HepG2 (cell line): ENCODE measurements at regions not wholly inside any gene's neighbourhood (a gene's known extent, or its start where the extent isn't known, plus 50 kb on each side); places are given as distances from the start of the nearest gene placed in this dataset.

Experiments used
- ATAC-seq: fragments of 200-7000 bp; cut with Tn5 transposase; 3 replicates; pipeline ENCODE4 v1.9.1; 2020; ENCODE audit warnings: mild to moderate bottlenecking, moderate library complexity
- BruUV-seq: library from RNA; stranded (reverse); fragments of 400-500 nt; replicated peaks from 2 replicates; lab custom pipeline; 2021; lab: Mats Ljungman, UMichigan
- CTCF ChIA-PET: fragments of 300-600 bp; formaldehyde crosslinking; extraction: SDS; loops from one replicate; lab custom pipeline; 2021; ENCODE audit warnings: low total read pairs, inconsistent platforms, low intra/inter-chr PET ratio; lab: Yijun Ruan, JAX
- POLR2A ChIA-PET: fragments of 350-600 bp; sonication (Branson Sonifier 250); formaldehyde crosslinking; loops from one replicate; lab custom pipeline; 2020; ENCODE audit warnings: antibody characterized with exemption, inconsistent platforms; lab: Yijun Ruan, JAX
- DNase-seq: peaks from one replicate; pipeline ENCODE4 v3.0.0-alpha.2; 2015; ENCODE audit warnings: low spot score
- FAIRE-seq: peaks from 3 replicates; lab custom pipeline; 2011; peaks lifted over from hg19 to GRCh38; lab: Jason Lieb, UNC
- H2AFZ ChIP-seq: one replicate; pipeline ENCODE4 v1.6.1; 2011; ENCODE audit warnings: low read length, inconsistent platforms
- H3K27ac ChIP-seq: fragments of 300-600 bp; 3 replicates; pipeline ENCODE4 v1.8.0; 2011; ENCODE audit warnings: mixed run types, mild to moderate bottlenecking, mixed read lengths, low read length, inconsistent platforms; ENCODE audit not compliant: insufficient read depth; ENCODE audit errors: extremely low read length
- H3K27me3 ChIP-seq, 2 experiments: fragments of 200-600 bp in 1 of 2; 2 replicates in 1 of 2; 3 replicates in 1 of 2; pipeline versions ENCODE4 v1.6.0 to v1.8.0; 2011; ENCODE audit warnings: low read length in 2 of 2, mild to moderate bottlenecking in 2 of 2, moderate library complexity in 2 of 2, inconsistent platforms in 1 of 2; ENCODE audit not compliant: insufficient read depth in 2 of 2, control insufficient read depth in 1 of 2
- H3K36me3 ChIP-seq, 2 experiments: fragments of 200-600 bp in 1 of 2; replicated peaks in 1 of 2; 2 replicates in 1 of 2; 3 replicates in 1 of 2; pipeline versions ENCODE4 v1.5.1 to v1.8.0; 2011; ENCODE audit warnings: low read length in 2 of 2, inconsistent platforms in 1 of 2; ENCODE audit not compliant: insufficient read depth in 2 of 2, control insufficient read depth in 1 of 2
- H3K4me1 ChIP-seq: 2 replicates; pipeline ENCODE4 v1.5.1; 2012; ENCODE audit warnings: low read length, inconsistent platforms; ENCODE audit not compliant: insufficient read depth
- H3K4me2 ChIP-seq: 2 replicates; pipeline ENCODE4 v1.6.0; 2011; ENCODE audit warnings: low read depth, low read length, inconsistent platforms
- H3K4me3 ChIP-seq, 3 experiments: fragments of 200-600 bp in 1 of 3; sonication (generic), shearing (Covaris generic) in 1 of 3; replicated peaks in 1 of 3; 2 replicates each; pipeline ENCODE4 v1.5.1; 2011 to 2016; ENCODE audit warnings: low read length in 3 of 3, inconsistent platforms in 2 of 3, low read depth in 2 of 3, mild to moderate bottlenecking in 2 of 3, control low read depth in 1 of 3, mixed read lengths in 1 of 3; ENCODE audit not compliant: insufficient read depth in 1 of 3
- H3K79me2 ChIP-seq: one replicate; pipeline ENCODE4 v1.6.1; 2011; ENCODE audit warnings: low read length, inconsistent platforms; ENCODE audit not compliant: insufficient read depth
- H3K9ac ChIP-seq: 2 replicates; pipeline ENCODE4 v1.6.0; 2011; ENCODE audit warnings: mild to moderate bottlenecking, low read depth, low read length, inconsistent platforms; ENCODE audit not compliant: insufficient read depth
- H3K9me3 ChIP-seq: 2 replicates; pipeline ENCODE4 v1.5.1; 2012; ENCODE audit warnings: mild to moderate bottlenecking, low read length
- H4K20me1 ChIP-seq: 2 replicates; pipeline ENCODE4 v1.6.0; 2011; ENCODE audit warnings: inconsistent platforms, mild to moderate bottlenecking, low read length, moderate library complexity; ENCODE audit not compliant: insufficient read depth
- ARID5B ChIP-seq: IDR thresholded peaks from 2 replicates; pipeline ENCODE4 v1.4.0; 2020; ENCODE audit warnings: mild to moderate bottlenecking, missing genetic modification reagents
- GFI1 ChIP-seq: sonication (generic); formaldehyde crosslinking; IDR thresholded peaks from 2 replicates; pipeline ENCODE4 v1.5.0; 2020; ENCODE audit warnings: missing genetic modification reagents, mild to moderate bottlenecking, borderline replicate concordance
- HNRNPH1 ChIP-seq: fragments of 200-400 bp; formaldehyde crosslinking; optimal IDR thresholded peaks from 2 replicates; pipeline ENCODE3; 2017; ENCODE audit warnings: mild to moderate bottlenecking, low read depth, low read length
- MATR3 ChIP-seq: sonication (generic); formaldehyde crosslinking; IDR thresholded peaks from 2 replicates; pipeline ENCODE4 v1.4.0; 2020; ENCODE audit warnings: missing genetic modification reagents
- MZF1 ChIP-seq: sonication (generic); formaldehyde crosslinking; IDR thresholded peaks from 2 replicates; pipeline ENCODE4 v1.8.1; 2023; ENCODE audit warnings: mild to moderate bottlenecking, missing genetic modification reagents, borderline replicate concordance
- NFRKB ChIP-seq: fragments of 450-650 bp; IDR thresholded peaks from 2 replicates; pipeline ENCODE4 v1.6.1; 2017
- PAF1 ChIP-seq: IDR thresholded peaks from 2 replicates; pipeline ENCODE4 v1.6.1; 2016; ENCODE audit warnings: missing genetic modification reagents, missing compliant biosample characterization
- PHF5A ChIP-seq: IDR thresholded peaks from one replicate; pipeline ENCODE4 v1.6.1; 2018; ENCODE audit warnings: low read depth, missing genetic modification reagents; ENCODE audit not compliant: unreplicated experiment
- RXRB ChIP-seq: IDR thresholded peaks from 2 replicates; pipeline ENCODE4 v1.6.1; 2016; ENCODE audit warnings: borderline replicate concordance, missing genetic modification reagents, missing compliant biosample characterization
- SIN3A ChIP-seq: IDR thresholded peaks from 2 replicates; pipeline ENCODE4 v1.6.1; 2011; ENCODE audit warnings: low read depth, mild to moderate bottlenecking, control low read depth, low read length, borderline replicate concordance
- SIX4 ChIP-seq: sonication (generic); formaldehyde crosslinking; IDR thresholded peaks from 2 replicates; pipeline ENCODE4 v1.4.0; 2020; ENCODE audit warnings: missing genetic modification reagents
- SNAPC5 ChIP-seq: sonication (generic); formaldehyde crosslinking; IDR thresholded peaks from 2 replicates; pipeline ENCODE4 v1.8.1; 2023; ENCODE audit warnings: mild to moderate bottlenecking, missing genetic modification reagents, borderline replicate concordance
- USF2 ChIP-seq, 2 experiments: sonication (generic) in 1 of 2; formaldehyde crosslinking in 1 of 2; IDR thresholded peaks; 2 replicates each; pipeline versions ENCODE4 v1.5.1 to v1.6.1; 2011 to 2020; ENCODE audit warnings: borderline replicate concordance in 1 of 2, low read depth in 1 of 2, low read length in 1 of 2, mild to moderate bottlenecking in 1 of 2, missing genetic modification reagents in 1 of 2, moderate library complexity in 1 of 2
- ZIK1 ChIP-seq: sonication (generic); formaldehyde crosslinking; IDR thresholded peaks from 2 replicates; pipeline ENCODE4 v1.5.0; 2020; ENCODE audit warnings: mild to moderate bottlenecking, low read depth, missing genetic modification reagents, borderline replicate concordance
- ZNF350 ChIP-seq: sonication (generic); formaldehyde crosslinking; IDR thresholded peaks from 2 replicates; pipeline ENCODE4 v1.4.0; 2020; ENCODE audit warnings: mild to moderate bottlenecking, low read depth, missing genetic modification reagents, borderline replicate concordance
- ZNF430 ChIP-seq: sonication (generic); formaldehyde crosslinking; IDR thresholded peaks from 2 replicates; pipeline ENCODE4 v1.9.0; 2021; ENCODE audit warnings: mild to moderate bottlenecking, missing genetic modification reagents
- ZNF543 ChIP-seq: sonication (generic); formaldehyde crosslinking; IDR thresholded peaks from 2 replicates; pipeline ENCODE4 v1.4.0; 2020; ENCODE audit warnings: mild to moderate bottlenecking, missing genetic modification reagents
- ZNF678 ChIP-seq: sonication (generic); formaldehyde crosslinking; IDR thresholded peaks from 2 replicates; pipeline ENCODE4 v1.4.0; 2020; ENCODE audit warnings: mild to moderate bottlenecking, missing genetic modification reagents
- WGBS: methylation state at CpG from one replicate; pipeline ENCODE4 v1.1.6; 2017; ENCODE audit warnings: low lambda C conversion rate; 5-methylcytosine and 5-hydroxymethylcytosine counted together
- in situ Hi-C: cut with HindIII; loops from 2 replicates; pipeline ENCODE4 v1.10.0; 2017; ENCODE audit warnings: low pct_unique_long_range_greater_than_20kb; ENCODE audit not compliant: extremely low pct_ligation_motif_present
- intact Hi-C: fragments of 100-400 bp; cut with micrococcal nuclease; formaldehyde crosslinking; loops from one replicate; pipeline ENCODE4 v1.10.0; 2022; ENCODE audit not compliant: unreplicated experiment

GRCh38 chr5:2299388-2300220, 416.9 kb upstream of the IRX4 start (continued):
- no peak for TF ChIP-seq SNAPC5
- TF ChIP-seq MZF1 (CRISPR knock-in tag), result no peak
- no peak for TF ChIP-seq PAF1

- ChIA-PET CTCF (no interaction called here), POLR2A (no interaction called here)
- in situ Hi-C loops (no loop called here), intact Hi-C loops (no loop called here)
- ATAC-seq (no peak), FAIRE-seq (no peak), DNase-seq (no peak)
- Histone ChIP-seq H4K20me1 (no peaks in the 10 kb centered on the region), H3K36me3 (no peaks in the 10 kb centered on the region), H3K27me3 (peaks cover 6 to 43% of the 10 kb centered on the region in 2 experiments; a peak in 4 of 5 replicates), H3K4me2 (no peak overlapping the region), H3K4me3 (no peak overlapping the region), H3K79me2 (no peaks in the 10 kb centered on the region), H3K4me1 (no peaks in the 10 kb centered on the region), H3K27ac (no peak overlapping the region), H2AFZ (no peak overlapping the region), H3K9me3 (no peaks in the 10 kb centered on the region), H3K9ac (no peak overlapping the region)
- BruUV-seq, result no TSS peak
- 8% methylated on average over 2 of the region's 3 CpGs for WGBS
- TF ChIP-seq PHF5A (CRISPR knock-in tag) (no peak), GFI1 (CRISPR knock-in tag) (no peak), ARID5B (no peak), NFRKB (no peak), ZNF678 (CRISPR knock-in tag) (no peak), USF2 (IDR thresholded peaks at IDR 0.05; ENCODE audit: low read depth, low read length) (no peak), USF2 (CRISPR knock-in tag; IDR thresholded peaks at IDR 0.05; ENCODE audit: borderline replicate concordance) (no peak), ZIK1 (CRISPR knock-in tag) (no peak), SIX4 (no peak), SIN3A (no peak), ZNF350 (CRISPR knock-in tag) (no peak), ZNF543 (CRISPR knock-in tag) (no peak), MATR3 (no peak), RXRB (CRISPR knock-in tag) (no peak), HNRNPH1 (no peak), ZNF430 (CRISPR knock-in tag) (no peak)
Measured at GRCh38 chr5:2298781-2299180, 416.1 kb upstream of the IRX4 start.
